C1 segment of cervical spinal cord (tissue), 14 donors: ENCODE measurements at regions not wholly inside any gene's neighbourhood (a gene's known extent, or its start where the extent isn't known, plus 50 kb on each side); places are given as distances from the start of the nearest gene placed in this dataset.

Source experiments
- DNase-seq, 14 donors: peaks; one replicate each; lab custom pipeline; 2025; lab: John Stamatoyannopoulos, UW

DNA sequence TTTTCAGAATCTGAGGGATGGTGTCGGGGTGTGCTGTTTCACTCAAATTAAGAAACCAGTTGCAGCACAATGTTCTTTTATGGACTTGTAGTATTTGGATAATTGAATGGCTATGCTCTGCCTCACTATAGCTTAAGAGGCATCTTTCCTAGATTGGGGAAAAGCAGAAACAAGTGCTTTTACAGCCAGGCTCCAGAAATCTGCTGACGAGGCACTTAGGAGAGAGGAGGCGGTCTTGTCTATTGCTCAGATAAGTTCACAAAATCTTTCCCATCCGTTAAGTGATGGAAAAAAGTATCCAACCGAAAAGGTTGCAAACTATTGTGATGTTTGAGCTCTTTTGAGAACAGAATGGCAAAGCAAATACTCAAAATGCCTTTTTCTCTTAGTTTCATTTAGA lies 336.1 kb upstream of the RARB start:
- no peak for DNase-seq

DNA sequence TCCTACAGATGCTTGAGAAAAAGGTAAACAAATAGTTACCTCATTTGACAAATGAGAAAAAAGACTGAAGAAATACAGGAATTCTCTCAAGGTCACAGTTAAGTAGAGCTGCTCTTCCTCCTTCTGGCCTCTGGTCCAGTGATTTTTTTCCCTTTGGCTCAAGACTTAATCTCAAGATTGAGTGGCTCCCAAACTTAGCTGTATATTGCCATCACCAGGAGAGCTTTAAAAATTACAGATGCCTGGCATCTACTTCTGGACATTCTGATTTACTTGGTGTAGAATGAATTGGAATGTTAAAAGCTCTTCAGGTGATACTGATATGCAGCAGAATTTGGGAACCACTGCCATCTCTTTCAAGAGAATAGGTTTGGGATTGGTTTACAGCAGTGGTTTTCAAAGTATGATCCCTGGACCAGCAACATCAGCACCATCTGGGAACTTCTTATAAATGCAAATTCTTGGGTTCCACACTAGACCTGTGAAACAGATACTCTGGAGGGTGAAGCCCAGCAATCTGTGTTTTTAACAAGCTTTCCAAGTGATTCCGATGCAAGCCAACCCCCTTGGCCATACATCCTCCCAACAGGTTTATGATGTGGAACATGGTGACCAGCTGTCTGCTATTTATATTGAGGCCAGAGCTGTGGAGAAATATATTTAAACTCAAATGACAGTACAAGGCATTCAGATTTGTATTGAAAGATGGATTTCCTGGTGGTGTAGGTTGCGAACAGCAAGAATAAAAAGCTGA lies 333.0 kb upstream of the RARB start:
- no peak for DNase-seq

- no peak for DNase-seq
Observed at GRCh38 chr3:25096536-25096935, 331.5 kb upstream of the RARB start.

- DNase-seq, result no peak
Observed at GRCh38 chr3:25097023-25097422, 331.0 kb upstream of the RARB start.

- no peak for DNase-seq
Observed at GRCh38 chr3:25099666-25100065, 328.4 kb upstream of the RARB start.

DNA sequence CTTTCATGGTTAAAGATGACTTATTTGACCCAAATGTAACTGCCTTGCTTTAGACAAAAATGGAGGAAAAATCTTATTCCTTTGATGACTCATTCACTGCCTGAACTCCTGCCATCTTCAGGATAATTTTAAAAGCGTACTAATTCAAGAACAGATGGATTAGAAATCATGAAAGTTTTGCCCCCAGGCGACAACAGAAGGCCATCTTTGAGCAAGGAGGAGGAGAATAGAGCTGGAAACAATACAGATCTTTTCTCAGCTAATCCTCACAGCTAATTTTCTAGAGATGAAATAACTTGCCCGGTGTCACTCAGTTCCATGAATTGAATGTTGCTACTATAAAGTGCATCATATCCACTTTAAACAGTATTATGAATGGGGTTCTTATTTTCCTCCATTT lies 324.7 kb upstream of the RARB start:
- DNase-seq, result no peak

GRCh38 chr3:25107918-25108617 lies 320.0 kb upstream of the RARB start:
- DNase-seq, result no peak

- no peak for DNase-seq
Observed at GRCh38 chr3:25110642-25111041, 317.4 kb upstream of the RARB start.

- no peak for DNase-seq
Observed at GRCh38 chr3:25113891-25114290, 314.2 kb upstream of the RARB start.

GRCh38 chr3:25114532-25114931 lies 313.5 kb upstream of the RARB start:
- DNase-seq, result no peak

- DNase-seq, result no peak
Observed at GRCh38 chr3:25117005-25117593, 311.0 kb upstream of the RARB start.

DNA sequence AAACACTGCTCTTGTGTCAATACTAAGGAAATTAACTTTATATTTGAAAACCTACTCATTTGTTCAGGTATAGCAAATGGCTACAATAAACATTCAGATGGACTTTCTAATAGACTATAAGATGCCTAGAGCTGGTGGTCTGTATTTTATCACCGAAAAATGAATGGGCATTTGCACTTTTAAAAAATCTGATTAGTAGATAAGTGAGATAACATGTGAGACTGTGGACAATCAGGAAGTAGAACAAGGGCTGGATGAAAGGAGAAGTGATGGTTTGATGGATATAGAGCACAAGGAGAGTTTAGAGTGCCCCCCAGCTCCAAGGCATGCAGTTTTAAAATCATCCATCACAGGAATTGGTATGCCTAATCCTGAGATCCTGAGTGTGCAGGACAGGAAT lies 308.4 kb upstream of the RARB start:
- DNase-seq, result no peak

- DNase-seq, result no peak
Observed at GRCh38 chr3:25120665-25121064, 307.4 kb upstream of the RARB start.

- no peak for DNase-seq
Observed at GRCh38 chr3:25125201-25125600, 302.9 kb upstream of the RARB start.

DNA sequence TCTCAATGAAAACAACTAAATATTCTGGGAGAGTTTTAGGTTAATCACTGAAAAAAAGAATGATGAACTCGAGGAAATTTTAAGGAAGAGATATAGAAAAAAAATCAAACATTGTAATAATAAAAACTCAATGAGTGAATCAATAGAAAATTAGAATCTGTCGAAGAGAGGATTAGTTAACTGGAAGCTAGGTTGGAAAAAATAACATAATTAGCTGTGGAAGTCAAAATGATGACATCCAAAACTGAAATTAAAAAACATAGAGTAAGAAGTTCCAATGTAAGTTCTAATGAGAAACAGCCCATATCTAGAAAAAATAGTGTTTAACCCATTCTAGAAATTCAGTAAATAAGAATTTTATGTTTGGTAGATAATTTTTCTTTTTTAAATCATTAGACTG lies 299.3 kb upstream of the RARB start:
- DNase-seq, result no peak

- no peak for DNase-seq
Observed at GRCh38 chr3:25130724-25131520, 297.1 kb upstream of the RARB start.

DNA sequence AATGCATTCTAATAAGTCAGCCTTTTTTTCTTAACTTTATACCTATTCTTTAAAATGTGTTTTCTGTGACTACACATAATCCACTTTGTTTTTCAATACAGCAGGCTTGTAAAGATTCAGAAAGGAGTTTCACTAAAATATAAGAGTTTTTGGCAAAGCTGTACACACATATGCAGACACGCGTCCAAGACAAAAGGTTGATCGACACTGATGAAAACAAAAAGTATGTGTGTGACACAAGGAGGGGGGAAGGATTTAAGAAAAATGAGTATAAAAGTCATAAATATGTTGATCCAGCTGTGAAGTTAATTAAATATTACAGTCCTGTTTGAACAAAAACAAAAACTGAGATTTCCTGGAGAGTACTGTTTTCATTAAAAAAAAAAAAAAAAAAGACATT lies 294.5 kb upstream of the RARB start:
- DNase-seq, result no peak

DNA sequence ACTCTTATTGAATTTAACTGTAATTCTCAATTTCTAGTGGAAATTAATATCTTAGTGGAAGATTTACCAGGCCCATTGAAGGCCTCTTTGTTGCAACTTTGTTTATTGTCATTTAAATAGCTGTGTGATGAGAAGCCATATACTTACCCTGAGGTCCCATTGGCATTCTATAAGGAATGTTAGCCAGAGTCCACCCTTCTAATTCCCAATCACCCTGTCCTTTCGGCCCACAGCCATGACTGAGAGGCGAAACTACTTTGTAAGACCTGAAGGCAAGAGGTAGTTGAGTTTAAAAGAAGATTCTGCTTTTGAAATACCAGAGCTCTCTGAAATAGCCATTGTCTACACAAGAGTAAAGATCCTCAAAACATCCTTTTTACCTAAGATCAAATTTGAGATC lies 290.5 kb upstream of the RARB start:
- no peak for DNase-seq

DNA sequence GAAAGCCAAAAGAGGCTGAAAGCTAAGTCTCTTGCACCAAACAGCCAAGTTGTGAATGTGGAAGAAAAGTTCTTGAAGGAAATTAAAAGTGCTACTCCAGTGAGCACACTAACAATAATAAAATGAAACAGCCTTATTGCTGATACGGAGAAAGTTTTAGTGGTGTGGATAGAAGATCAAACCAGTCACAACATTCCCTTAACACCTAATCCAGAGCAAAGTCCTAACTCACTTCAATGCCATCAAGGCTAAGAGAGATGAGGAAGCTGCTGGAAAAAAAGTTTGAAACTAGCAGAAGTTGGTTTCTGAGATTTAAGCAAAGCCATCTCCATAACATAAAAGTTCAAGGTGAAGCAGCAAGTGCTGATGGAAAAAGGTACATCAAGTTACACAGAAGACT lies 288.8 kb upstream of the RARB start:
- no peak for DNase-seq

DNA sequence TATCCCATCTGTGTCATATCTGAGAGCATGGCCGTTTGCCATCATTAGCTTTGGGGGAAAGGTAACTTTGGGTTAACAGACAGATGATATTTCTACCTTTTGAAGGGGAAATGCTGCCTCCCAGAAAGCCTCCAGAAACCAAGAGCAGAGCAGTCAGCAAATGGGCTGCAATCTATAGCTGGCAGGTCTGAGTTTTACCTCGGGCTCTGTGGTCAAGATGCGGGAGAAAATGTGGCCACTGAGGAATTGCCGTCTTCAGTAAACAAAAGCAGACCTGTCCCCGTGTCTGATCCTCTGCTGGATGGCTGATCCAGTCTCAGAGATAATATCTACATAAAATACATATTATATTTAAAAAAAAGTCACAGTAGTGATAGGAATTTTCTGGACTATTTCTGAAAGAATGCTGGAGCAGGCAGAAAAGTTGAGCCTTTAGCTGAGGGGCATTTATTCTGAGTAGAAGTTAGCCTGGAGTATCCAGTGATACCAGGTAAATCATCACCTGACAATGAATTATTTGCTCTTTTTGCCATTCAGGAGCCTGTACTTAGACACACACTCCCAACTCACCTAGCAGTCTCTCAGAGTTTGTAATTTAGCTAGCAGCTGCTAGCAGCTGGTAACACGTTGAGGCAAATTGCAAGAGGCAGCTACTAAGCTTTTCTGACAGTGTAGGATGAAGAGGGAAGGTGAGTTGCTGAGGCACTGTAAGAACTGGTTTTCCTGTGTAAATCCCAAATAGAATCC lies 285.3 kb upstream of the RARB start:
- no peak for DNase-seq

DNA sequence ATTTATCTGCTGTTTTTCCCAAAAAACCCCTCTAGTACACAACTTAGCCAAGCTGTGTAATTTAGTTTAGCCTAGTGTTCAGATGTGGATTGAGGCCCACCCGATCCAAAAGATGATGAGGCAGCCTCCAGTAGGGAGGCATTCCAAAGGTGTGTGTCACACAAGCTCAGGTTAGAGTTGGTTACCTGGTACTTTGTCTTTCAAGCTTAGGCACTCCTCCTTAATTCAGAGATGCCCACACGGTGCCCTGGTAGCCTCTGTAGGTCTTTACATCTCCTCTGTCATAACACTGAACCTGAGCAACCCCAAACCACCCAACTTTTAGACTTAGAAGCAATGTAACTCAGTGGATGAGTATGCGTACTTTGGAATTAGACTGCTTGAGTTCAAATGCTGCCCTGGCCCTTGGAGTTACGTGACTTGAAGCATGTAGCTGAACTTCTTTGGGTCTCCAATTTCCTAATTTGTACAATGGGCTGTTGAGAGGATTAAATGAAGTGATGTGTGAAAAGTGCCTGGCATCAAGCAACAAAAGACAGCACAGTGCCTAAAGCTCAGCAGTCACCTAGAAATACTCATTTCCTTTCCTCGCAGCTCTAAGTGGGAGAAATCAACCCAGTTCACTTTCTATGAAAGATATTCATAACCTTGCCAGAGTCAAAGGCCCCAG lies 284.6 kb upstream of the RARB start:
- no peak for DNase-seq
